Fibroblast of skin of scalp (primary cell): ENCODE measurements at regions not wholly inside any gene's neighbourhood (a gene's known extent, or its start where the extent isn't known, plus 50 kb on each side); places are given as distances from the start of the nearest gene placed in this dataset.
"Not testable (repeated sequence)": the region's sequence is repeated elsewhere in the genome, so short reads cannot be mapped to it uniquely, and the experiment has no call there.

Experiments
- DNase-seq: peaks from one replicate; pipeline ENCODE4 v3.0.0-alpha.2; 2013

DNA sequence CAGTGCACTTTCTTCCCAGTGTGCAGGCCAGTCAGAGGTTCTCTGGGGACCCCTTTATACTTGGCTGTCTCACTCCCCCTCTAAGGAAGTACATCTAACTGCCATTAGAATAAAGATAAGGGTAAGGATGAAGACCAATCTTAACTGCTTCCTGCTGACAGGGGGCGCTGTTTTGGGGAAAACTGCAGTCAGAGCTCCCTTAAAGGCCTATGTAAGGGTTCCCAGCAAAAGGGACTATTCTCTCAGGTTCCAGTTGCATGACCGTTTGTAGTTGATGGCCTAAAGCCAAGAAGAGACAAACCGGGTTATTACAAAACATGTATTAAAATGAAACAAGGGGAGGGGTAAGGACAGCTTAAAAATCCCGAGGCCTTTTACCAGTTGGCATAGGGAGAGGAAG, 115.6 kb upstream of the SPIN4 start:
- DNase-seq: no peak

DNA sequence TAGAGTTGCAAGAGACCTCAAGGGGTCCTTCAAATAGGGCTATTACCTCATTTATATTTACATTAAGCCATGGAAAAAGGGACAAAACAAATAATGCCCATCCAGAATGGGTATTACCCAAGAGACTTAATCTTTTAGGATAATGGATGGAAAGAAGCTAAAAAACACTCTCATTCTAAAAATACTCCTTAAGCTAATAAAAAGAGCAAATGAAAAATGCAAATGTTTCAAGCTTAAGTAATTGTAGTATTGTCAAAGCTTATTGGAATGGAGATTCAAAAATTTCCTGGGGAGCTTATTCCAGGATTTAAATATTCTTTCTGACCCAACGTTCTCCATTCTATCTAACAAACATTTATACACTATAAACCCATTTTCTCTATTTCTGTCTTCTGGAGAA, 107.8 kb upstream of the SPIN4 start:
- DNase-seq: no peak

DNA sequence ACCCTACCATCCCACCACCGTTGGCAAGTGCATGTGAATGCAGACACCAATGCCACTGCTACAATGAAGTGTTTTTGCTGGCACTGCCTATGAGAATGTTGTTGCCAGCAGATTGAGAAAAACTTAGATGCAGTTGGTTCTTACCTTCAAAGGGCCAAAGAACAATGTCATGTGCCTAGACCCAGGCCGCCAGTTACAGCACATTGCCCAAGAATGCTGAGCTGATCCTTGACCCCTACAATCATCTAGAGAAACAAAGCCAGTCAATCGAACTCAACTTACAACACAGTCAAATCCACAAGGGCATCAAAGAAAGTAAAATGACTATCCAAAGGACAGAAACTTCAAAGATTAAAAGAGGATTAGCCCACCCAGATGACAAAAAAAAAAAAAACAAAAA, 102.4 kb upstream of the SPIN4 start:
- no peak for DNase-seq

GRCh38 chrX:63441717-63442116, 90.6 kb upstream of the SPIN4 start:
- no peak for DNase-seq

GRCh38 chrX:63439580-63439979, 88.4 kb upstream of the SPIN4 start:
- DNase-seq: no peak

- DNase-seq: no peak
These were observed 85.7 kb upstream of the SPIN4 start for GRCh38 chrX:63436865-63437264.

DNA sequence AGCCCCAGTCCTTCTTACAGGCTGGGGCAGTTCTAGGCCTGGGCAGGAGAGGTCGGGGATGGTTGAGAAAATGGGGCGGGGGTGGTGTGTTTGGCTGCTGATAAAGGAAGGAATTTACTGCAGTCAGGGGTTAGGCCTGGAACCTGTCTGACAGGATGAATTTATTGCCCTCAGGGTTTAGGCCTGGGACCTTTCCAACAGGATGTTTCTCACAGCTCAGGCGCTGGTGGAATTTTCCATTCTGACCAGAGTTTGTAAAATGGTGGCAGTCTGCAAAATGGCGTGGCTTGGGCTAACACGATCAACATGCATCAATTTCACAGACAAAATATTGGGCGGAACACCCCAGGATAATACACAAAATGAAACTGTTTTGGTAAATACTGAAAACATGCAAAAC, 83.5 kb upstream of the SPIN4 start:
- DNase-seq: no peak

GRCh38 chrX:63434206-63434605, 83.1 kb upstream of the SPIN4 start:
- DNase-seq: no peak

- no peak for DNase-seq
These were observed 78.9 kb upstream of the SPIN4 start for GRCh38 chrX:63430026-63430425.

GRCh38 chrX:63428348-63428747, 77.2 kb upstream of the SPIN4 start:
- DNase-seq: no peak

- DNase-seq: no peak
These were observed 75.4 kb upstream of the SPIN4 start for GRCh38 chrX:63426519-63426918.

GRCh38 chrX:63424063-63424462, 72.9 kb upstream of the SPIN4 start:
- no peak for DNase-seq

- DNase-seq: no peak
These were observed 70.3 kb upstream of the SPIN4 start for GRCh38 chrX:63421411-63421810.

DNA sequence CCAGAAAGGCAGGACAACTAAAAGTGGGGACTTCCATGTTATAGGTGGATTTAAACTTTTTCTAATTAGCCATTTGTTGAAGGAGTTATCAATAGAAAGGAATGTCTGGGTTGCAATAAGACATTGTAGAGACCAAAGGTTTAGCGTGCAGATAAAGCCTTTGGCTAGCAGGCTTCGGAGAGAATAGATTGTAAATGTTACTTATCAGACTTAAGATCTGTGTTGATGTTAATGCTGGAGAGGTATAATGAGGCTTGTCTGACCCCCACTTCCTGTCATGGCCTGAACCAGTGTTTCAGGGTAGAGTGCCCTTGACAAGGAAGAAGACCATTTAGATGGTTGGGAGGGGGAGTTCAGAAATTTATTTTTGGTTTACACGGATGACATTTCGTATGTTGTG, 67.1 kb upstream of the SPIN4 start:
- no peak for DNase-seq

- DNase-seq: no peak
These were observed 66.5 kb upstream of the SPIN4 start for GRCh38 chrX:63417649-63418048.

DNA sequence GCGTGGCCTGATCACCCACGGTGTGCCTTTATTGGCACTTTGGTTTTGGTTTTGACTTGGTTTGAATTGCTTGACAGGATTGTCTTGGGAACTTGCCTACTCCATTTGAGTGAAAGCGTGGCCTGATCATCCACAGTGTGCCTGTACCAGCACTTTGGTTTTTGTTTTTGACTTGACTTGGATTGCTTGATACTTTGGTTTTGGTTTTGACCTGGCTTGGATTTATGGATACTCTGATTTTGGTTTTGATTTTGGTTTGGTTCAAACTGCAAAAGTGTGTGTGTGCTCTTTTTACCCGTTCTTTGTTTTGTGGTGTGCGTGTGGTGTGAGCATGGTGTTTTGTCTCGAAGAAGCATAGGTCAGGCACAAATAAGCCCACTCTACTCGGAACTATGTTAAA, 58.8 kb upstream of the SPIN4 start:
- DNase-seq: not testable (repeated sequence)

GRCh38 chrX:63408050-63408449, 56.9 kb upstream of the SPIN4 start:
- no peak for DNase-seq

DNA sequence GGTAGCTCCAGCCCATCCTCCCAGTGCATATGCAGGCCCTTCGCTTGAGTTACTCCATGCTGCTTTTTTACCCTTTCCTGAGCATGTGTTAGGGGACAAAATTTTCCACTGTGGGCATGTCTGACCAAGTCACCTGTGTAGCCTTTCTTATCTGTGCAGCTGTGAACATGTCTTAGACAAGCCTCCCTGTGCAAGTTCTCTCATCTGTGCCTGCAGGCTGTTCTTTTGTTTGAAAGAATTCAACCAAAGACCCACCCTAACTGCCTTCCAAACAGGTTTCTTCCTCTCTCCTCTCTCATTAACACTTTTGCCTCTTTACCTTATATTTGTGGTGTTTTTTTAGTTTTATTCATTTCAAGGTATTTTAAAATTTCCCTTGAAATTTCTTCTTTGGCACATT, 53.2 kb upstream of the SPIN4 start:
- no peak for DNase-seq

GRCh38 chrX:63402106-63402505, 51.0 kb upstream of the SPIN4 start:
- DNase-seq: no peak
